ENCODE measurements at regions not wholly inside any gene's neighbourhood (a gene's known extent, or its start where the extent isn't known, plus 50 kb on each side); places are given as distances from the start of the nearest gene placed in this dataset.
"Not testable (repeated sequence)": the region's sequence is repeated elsewhere in the genome, so short reads cannot be mapped to it uniquely, and the experiment has no call there.

GRCh38 chr1:851841-852240, 71.9 kb upstream of the SAMD11 start:
- H3K4me1 ChIP-seq (ENCODE audit: control insufficient read depth in 1 of 2, insufficient read depth in 2 of 2, low read length in 2 of 2); H3K27me3 ChIP-seq (ENCODE audit: low read depth, low read length); H3K9me3 ChIP-seq (ENCODE audit: control insufficient read depth in 1 of 2, low read length in 2 of 2); H3K27ac ChIP-seq (ENCODE audit: low read length); H3K4me3 ChIP-seq (ENCODE audit: low read depth in 1 of 2, low read length in 2 of 2): not testable (repeated sequence)
- peaks cover 0 to 10% of the 10 kb centered on the region in 2 donors for H3K36me3 ChIP-seq (ENCODE audit: control insufficient read depth in 1 of 2, insufficient read depth in 2 of 2, low read length in 2 of 2)

- not testable (repeated sequence) for H3K27ac ChIP-seq (ENCODE audit: low read length); H3K9me3 ChIP-seq (ENCODE audit: control insufficient read depth in 1 of 2, low read length in 2 of 2); H3K4me3 ChIP-seq (ENCODE audit: low read depth in 1 of 2, low read length in 2 of 2); H3K36me3 ChIP-seq (ENCODE audit: control insufficient read depth in 1 of 2, insufficient read depth in 2 of 2, low read length in 2 of 2); H3K4me1 ChIP-seq (ENCODE audit: control insufficient read depth in 1 of 2, insufficient read depth in 2 of 2, low read length in 2 of 2); H3K27me3 ChIP-seq (ENCODE audit: low read depth, low read length)
Measured at GRCh38 chr1:855202-855981, 68.3 kb upstream of the SAMD11 start.

- H3K27ac ChIP-seq (ENCODE audit: low read length); H3K4me3 ChIP-seq (ENCODE audit: low read depth in 1 of 2, low read length in 2 of 2); H3K9me3 ChIP-seq (ENCODE audit: control insufficient read depth in 1 of 2, low read length in 2 of 2); H3K27me3 ChIP-seq (ENCODE audit: low read depth, low read length); H3K36me3 ChIP-seq (ENCODE audit: control insufficient read depth in 1 of 2, insufficient read depth in 2 of 2, low read length in 2 of 2); H3K4me1 ChIP-seq (ENCODE audit: control insufficient read depth in 1 of 2, insufficient read depth in 2 of 2, low read length in 2 of 2): not testable (repeated sequence)
Measured at GRCh38 chr1:856541-857057, 67.1 kb upstream of the SAMD11 start.

GRCh38 chr1:857926-858648, 65.6 kb upstream of the SAMD11 start:
- H3K4me1 ChIP-seq (ENCODE audit: control insufficient read depth in 1 of 2, insufficient read depth in 2 of 2, low read length in 2 of 2); H3K36me3 ChIP-seq (ENCODE audit: control insufficient read depth in 1 of 2, insufficient read depth in 2 of 2, low read length in 2 of 2); H3K27ac ChIP-seq (ENCODE audit: low read length); H3K4me3 ChIP-seq (ENCODE audit: low read depth in 1 of 2, low read length in 2 of 2); H3K27me3 ChIP-seq (ENCODE audit: low read depth, low read length); H3K9me3 ChIP-seq (ENCODE audit: control insufficient read depth in 1 of 2, low read length in 2 of 2): not testable (repeated sequence)

DNA sequence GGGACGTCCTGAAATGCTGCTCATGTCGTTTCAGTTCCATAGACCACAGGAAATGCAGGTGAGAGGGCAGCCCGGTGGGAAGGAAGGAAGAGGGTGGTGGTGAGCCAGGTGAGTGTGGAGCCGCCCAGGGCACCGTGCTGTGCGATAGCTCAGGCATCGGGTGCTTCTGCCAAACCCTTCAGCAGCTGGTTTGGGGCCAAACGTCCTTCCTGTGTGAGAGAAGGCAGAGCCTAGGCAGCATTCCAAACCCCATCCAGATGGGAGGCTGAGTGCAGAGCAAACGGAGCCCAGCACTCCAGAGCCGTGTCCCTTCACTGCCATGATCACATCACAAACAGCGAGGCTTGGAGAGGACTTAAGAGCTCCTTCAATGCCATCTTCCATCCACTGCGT, 65.1 kb upstream of the SAMD11 start:
- H3K4me3 ChIP-seq (ENCODE audit: low read depth in 1 of 2, low read length in 2 of 2); H3K9me3 ChIP-seq (ENCODE audit: control insufficient read depth in 1 of 2, low read length in 2 of 2); H3K36me3 ChIP-seq (ENCODE audit: control insufficient read depth in 1 of 2, insufficient read depth in 2 of 2, low read length in 2 of 2); H3K27ac ChIP-seq (ENCODE audit: low read length); H3K4me1 ChIP-seq (ENCODE audit: control insufficient read depth in 1 of 2, insufficient read depth in 2 of 2, low read length in 2 of 2); H3K27me3 ChIP-seq (ENCODE audit: low read depth, low read length): not testable (repeated sequence)

- not testable (repeated sequence) for H3K9me3 ChIP-seq (ENCODE audit: control insufficient read depth in 1 of 2, low read length in 2 of 2); H3K27ac ChIP-seq (ENCODE audit: low read length); H3K4me1 ChIP-seq (ENCODE audit: control insufficient read depth in 1 of 2, insufficient read depth in 2 of 2, low read length in 2 of 2); H3K27me3 ChIP-seq (ENCODE audit: low read depth, low read length); H3K4me3 ChIP-seq (ENCODE audit: low read depth in 1 of 2, low read length in 2 of 2); H3K36me3 ChIP-seq (ENCODE audit: control insufficient read depth in 1 of 2, insufficient read depth in 2 of 2, low read length in 2 of 2)
Measured at GRCh38 chr1:860941-861340, 62.8 kb upstream of the SAMD11 start.

- H3K4me1 ChIP-seq (ENCODE audit: control insufficient read depth in 1 of 2, insufficient read depth in 2 of 2, low read length in 2 of 2), result peaks cover 0 to 9% of the 10 kb centered on the region in 2 donors
- H3K27ac ChIP-seq (ENCODE audit: low read length), result no peak overlapping the region
- H3K9me3 ChIP-seq (ENCODE audit: control insufficient read depth in 1 of 2, low read length in 2 of 2), result no peaks in the 10 kb centered on the region
- no peak overlapping the region for H3K4me3 ChIP-seq (ENCODE audit: low read depth in 1 of 2, low read length in 2 of 2)
- no peaks in the 10 kb centered on the region for H3K36me3 ChIP-seq (ENCODE audit: control insufficient read depth in 1 of 2, insufficient read depth in 2 of 2, low read length in 2 of 2)
- H3K27me3 ChIP-seq (ENCODE audit: low read depth, low read length), result no peaks in the 10 kb centered on the region
Measured at GRCh38 chr1:861714-862113, 62.0 kb upstream of the SAMD11 start.

DNA sequence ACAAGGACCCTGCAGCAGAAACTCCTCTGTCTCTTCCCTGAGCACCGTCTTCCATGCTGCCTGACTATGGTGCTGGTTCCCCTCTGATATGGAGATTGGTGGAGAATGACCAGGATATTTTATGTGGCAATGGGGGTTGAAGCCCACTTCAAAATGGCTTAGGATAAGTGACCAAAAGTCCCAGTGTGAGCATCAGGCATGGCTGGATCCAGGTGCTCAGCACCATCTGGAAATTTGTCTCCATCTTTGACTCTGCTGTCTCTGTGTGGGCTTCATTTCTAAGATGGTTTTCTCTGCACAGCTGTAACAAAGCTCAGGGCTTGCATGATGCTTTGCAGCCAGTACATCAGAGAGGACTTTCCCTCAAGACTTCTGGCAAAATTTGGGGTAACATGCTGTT, 61.1 kb upstream of the SAMD11 start:
- not testable (repeated sequence) for H3K27me3 ChIP-seq (ENCODE audit: low read depth, low read length); H3K27ac ChIP-seq (ENCODE audit: low read length); H3K4me1 ChIP-seq (ENCODE audit: control insufficient read depth in 1 of 2, insufficient read depth in 2 of 2, low read length in 2 of 2); H3K36me3 ChIP-seq (ENCODE audit: control insufficient read depth in 1 of 2, insufficient read depth in 2 of 2, low read length in 2 of 2); H3K9me3 ChIP-seq (ENCODE audit: control insufficient read depth in 1 of 2, low read length in 2 of 2); H3K4me3 ChIP-seq (ENCODE audit: low read depth in 1 of 2, low read length in 2 of 2)

DNA sequence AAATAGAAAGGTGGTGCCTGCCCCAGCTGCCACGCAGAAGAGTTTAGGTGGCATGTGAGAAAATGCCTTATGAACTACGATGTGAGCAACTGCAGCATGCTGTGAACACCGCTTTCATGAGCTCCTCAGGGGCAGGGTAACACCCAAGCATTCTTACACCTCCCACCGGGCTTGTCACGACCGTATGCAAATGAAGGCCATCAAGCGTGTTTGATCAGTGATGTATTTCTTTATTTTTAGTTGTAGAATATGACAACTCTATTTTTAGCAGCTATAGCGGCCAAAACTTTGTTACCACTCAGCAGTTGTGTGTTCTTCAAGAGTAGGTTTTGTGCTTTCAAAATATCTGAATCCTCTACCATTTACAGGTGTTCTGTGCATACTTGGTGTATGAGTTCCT, 58.1 kb upstream of the SAMD11 start:
- not testable (repeated sequence) for H3K27ac ChIP-seq (ENCODE audit: low read length); H3K36me3 ChIP-seq (ENCODE audit: control insufficient read depth in 1 of 2, insufficient read depth in 2 of 2, low read length in 2 of 2); H3K27me3 ChIP-seq (ENCODE audit: low read depth, low read length); H3K4me1 ChIP-seq (ENCODE audit: control insufficient read depth in 1 of 2, insufficient read depth in 2 of 2, low read length in 2 of 2); H3K9me3 ChIP-seq (ENCODE audit: control insufficient read depth in 1 of 2, low read length in 2 of 2); H3K4me3 ChIP-seq (ENCODE audit: low read depth in 1 of 2, low read length in 2 of 2)

- no peak overlapping the region for H3K27ac ChIP-seq (ENCODE audit: low read length)
- H3K4me3 ChIP-seq (ENCODE audit: low read depth in 1 of 2, low read length in 2 of 2), result no peak overlapping the region
- H3K36me3 ChIP-seq (ENCODE audit: control insufficient read depth in 1 of 2, insufficient read depth in 2 of 2, low read length in 2 of 2), result no peaks in the 10 kb centered on the region
- peaks cover 0 to 8% of the 10 kb centered on the region in 2 donors for H3K4me1 ChIP-seq (ENCODE audit: control insufficient read depth in 1 of 2, insufficient read depth in 2 of 2, low read length in 2 of 2)
- no peaks in the 10 kb centered on the region for H3K9me3 ChIP-seq (ENCODE audit: control insufficient read depth in 1 of 2, low read length in 2 of 2)
- no peaks in the 10 kb centered on the region for H3K27me3 ChIP-seq (ENCODE audit: low read depth, low read length)
Measured at GRCh38 chr1:866095-866494, 57.6 kb upstream of the SAMD11 start.

GRCh38 chr1:866631-867299, 57.0 kb upstream of the SAMD11 start:
- H3K27ac ChIP-seq (ENCODE audit: low read length); H3K4me1 ChIP-seq (ENCODE audit: control insufficient read depth in 1 of 2, insufficient read depth in 2 of 2, low read length in 2 of 2); H3K27me3 ChIP-seq (ENCODE audit: low read depth, low read length); H3K9me3 ChIP-seq (ENCODE audit: control insufficient read depth in 1 of 2, low read length in 2 of 2); H3K36me3 ChIP-seq (ENCODE audit: control insufficient read depth in 1 of 2, insufficient read depth in 2 of 2, low read length in 2 of 2); H3K4me3 ChIP-seq (ENCODE audit: low read depth in 1 of 2, low read length in 2 of 2): not testable (repeated sequence)

Measured in muscle layer of duodenum (tissue), 2 donors.